ENCODE measurements at regions not wholly inside any gene's neighbourhood (a gene's known extent, or its start where the extent isn't known, plus 50 kb on each side); places are given as distances from the start of the nearest gene placed in this dataset.
"Not testable (repeated sequence)": the region's sequence is repeated elsewhere in the genome, so short reads cannot be mapped to it uniquely, and the experiment has no call there.

DNA sequence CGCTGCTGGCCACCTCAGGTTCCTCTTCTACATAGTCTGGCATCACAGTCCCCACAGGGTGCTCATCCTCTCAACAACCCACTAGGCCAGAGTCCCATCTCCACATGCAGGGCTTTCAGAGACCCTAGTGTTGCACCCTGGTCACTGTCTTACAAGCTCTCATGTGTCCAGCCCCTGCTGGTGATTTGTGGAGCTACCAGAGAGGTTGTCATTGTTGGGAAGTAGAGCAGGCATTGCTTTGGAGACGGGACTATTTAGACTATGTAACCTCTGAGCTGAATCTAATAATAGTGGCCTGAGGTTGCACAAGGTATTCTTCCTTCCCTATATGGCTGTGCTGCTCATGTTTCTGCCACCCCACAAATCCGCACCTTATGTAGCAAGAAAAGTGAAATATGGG, 135.3 kb upstream of the VWC2 start:
- no peak for DNase-seq
- H3K4me1 Mint-ChIP-seq = no peaks in the 10 kb centered on the region
- H3K9me3 Mint-ChIP-seq = no peaks in the 10 kb centered on the region
- H3K36me3 Mint-ChIP-seq = no peaks in the 10 kb centered on the region
- no peak overlapping the region for H3K4me3 Mint-ChIP-seq
- no peaks in the 10 kb centered on the region for H3K27me3 Mint-ChIP-seq
- no peak overlapping the region for H3K27ac Mint-ChIP-seq

DNA sequence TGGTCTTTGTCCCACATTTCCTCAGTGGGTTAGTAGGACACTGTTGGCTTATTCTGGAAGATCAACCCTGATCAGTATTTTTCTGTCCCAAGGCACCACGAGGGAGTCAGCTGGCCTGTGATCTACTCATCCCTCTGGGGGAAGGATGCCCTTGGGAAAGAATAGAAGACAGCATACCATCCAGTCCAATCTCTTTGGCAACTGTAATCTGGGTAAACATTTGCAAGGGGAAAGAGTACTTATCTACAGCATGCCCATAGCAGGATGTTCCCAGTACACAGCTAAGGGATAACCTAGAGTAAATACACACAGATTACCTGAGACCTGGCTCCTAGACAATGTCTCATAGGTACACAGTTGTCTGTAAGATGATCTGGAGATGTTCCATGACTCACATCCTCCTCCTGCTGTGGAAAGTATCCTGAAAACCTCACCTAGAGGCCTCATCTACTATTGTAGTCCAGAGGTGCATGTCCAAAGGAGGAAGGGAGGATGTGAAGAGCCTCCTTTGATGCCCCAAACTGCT, 134.3 kb upstream of the VWC2 start:
- Mint-ChIP-seq H3K27ac (no peak overlapping the region), H3K36me3 (no peaks in the 10 kb centered on the region), H3K4me3 (no peak overlapping the region), H3K27me3 (no peaks in the 10 kb centered on the region), H3K9me3 (no peaks in the 10 kb centered on the region), H3K4me1 (no peaks in the 10 kb centered on the region)
- no peak for DNase-seq

DNA sequence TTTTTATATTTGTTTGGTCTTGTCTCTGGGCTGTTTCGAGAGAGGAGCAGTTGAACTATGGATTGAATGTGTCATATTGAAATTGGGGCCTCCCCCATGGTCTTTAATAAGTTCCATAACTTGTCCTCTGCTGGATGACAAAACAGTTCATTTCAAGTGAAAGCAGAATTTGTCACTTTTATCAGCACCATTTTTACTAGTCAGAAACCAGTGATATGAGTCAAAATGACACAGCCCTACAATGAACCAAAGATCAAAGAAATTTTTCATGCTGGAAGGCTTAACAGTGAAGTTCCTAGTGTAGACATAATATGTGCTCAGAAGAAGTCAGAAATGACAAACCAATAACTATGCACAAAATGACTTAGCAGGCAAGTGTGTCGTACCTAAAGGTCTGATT, 133.6 kb upstream of the VWC2 start:
- H3K4me1 Mint-ChIP-seq = no peaks in the 10 kb centered on the region
- DNase-seq = no peak
- H3K27ac Mint-ChIP-seq = no peak overlapping the region
- no peak overlapping the region for H3K4me3 Mint-ChIP-seq
- no peaks in the 10 kb centered on the region for H3K36me3 Mint-ChIP-seq
- H3K27me3 Mint-ChIP-seq = no peaks in the 10 kb centered on the region
- H3K9me3 Mint-ChIP-seq = no peaks in the 10 kb centered on the region

DNA sequence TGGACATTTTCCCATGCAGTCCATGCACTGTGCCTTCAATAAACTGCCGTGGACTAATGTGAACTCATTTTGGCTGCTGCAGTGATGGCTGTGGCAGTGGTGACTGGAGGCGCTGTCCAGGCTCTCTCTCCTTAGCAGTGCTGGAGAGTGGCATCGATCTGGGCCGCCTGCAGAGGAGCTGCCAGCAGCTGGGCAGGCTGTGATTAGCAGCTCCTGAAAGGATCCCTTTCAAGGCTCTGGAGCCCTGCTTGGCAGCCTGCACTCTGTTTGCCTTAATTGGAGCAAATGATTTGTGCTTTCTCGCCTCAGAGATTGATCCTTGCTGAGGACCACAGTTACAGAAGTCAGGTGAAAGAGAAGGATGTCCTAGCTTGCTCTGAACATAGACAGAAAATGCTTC, 130.1 kb upstream of the VWC2 start:
- Mint-ChIP-seq H3K27me3 (no peaks in the 10 kb centered on the region), H3K36me3 (no peaks in the 10 kb centered on the region), H3K4me1 (no peaks in the 10 kb centered on the region), H3K4me3 (no peak overlapping the region), H3K27ac (no peak overlapping the region), H3K9me3 (no peaks in the 10 kb centered on the region)
- DNase-seq = no peak

DNA sequence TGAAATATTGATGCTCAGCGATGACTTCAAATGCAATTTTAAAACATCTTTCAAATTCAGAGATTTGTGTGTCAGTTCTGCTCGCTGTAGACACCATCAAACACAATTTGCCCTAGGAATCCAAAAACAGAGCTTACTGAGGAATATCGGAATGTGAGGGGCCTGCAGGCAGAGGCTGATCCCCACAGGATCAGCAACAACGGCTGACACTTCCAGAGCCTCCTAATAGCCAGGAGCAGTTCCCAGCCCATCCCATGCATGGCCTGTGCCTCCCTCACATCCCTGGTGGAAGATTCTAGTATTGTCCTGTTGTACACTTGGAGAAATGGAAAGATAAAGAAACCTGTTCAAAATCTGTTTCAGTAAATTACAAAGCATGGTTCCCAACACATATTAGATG, 129.7 kb upstream of the VWC2 start:
- H3K27me3 Mint-ChIP-seq = no peaks in the 10 kb centered on the region
- H3K9me3 Mint-ChIP-seq = no peaks in the 10 kb centered on the region
- H3K4me1 Mint-ChIP-seq = no peaks in the 10 kb centered on the region
- H3K27ac Mint-ChIP-seq = no peak overlapping the region
- no peak overlapping the region for H3K4me3 Mint-ChIP-seq
- DNase-seq = no peak
- no peaks in the 10 kb centered on the region for H3K36me3 Mint-ChIP-seq

DNA sequence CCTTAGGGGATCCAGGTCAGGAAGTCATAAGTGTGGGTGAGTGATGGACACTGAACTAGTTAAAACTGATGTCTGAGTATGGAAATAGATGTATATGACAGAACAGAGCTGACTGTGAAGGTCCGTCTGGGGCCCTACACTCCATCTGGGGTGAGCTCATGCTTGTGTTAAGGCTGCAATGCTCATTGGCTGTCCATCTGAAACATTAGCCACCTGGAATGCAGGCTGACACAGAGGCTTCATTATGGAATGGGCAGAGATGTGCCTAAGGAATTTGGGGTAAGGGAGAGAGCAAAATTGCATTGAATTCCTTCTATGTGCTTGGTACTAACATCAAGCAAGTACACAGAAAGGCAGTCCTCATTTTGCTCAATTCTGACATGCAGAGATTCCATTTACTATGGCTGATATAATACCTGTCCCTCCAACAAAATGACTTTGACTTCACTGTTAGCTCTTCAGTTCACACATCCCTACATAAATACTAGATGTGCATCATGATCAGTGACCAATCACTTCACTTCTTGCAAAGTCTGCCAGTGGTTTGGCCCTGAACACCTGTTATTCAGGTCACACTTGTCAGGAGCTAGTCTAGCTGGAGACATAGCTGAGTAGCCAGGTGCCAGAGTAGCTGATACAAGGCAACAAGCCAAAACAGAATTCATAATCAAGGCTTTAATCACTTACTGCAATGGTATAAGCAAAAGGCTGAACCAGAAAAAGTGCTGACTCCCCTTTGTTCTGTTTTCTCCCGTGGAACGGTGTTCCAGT, 128.9 kb upstream of the VWC2 start:
- Mint-ChIP-seq H3K36me3 (no peaks in the 10 kb centered on the region), H3K9me3 (no peaks in the 10 kb centered on the region), H3K27me3 (no peaks in the 10 kb centered on the region), H3K4me3 (no peak overlapping the region), H3K4me1 (no peaks in the 10 kb centered on the region), H3K27ac (no peak overlapping the region)
- DNase-seq = no peak

DNA sequence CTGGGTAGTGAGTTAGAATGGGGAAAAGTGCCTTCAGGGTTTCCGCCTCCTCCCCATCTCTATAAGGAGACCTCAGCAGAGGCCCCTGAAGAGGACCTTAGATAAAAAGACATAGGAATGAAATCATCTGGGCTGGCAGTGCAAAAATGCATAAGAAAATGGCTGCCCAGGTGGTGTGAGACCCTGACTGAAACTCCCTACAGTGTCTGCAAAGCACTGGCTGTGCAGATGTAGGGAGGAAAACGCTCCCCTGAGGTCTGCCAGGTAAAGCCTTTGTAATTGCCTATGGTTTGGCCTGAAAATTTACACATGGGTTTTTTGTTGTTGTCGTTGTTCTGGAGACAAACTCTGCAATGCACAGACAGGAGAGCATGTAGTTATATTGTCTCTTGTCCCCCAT, 128.1 kb upstream of the VWC2 start:
- no peak for DNase-seq
- no peaks in the 10 kb centered on the region for H3K4me1 Mint-ChIP-seq
- no peak overlapping the region for H3K4me3 Mint-ChIP-seq
- no peaks in the 10 kb centered on the region for H3K36me3 Mint-ChIP-seq
- no peak overlapping the region for H3K27ac Mint-ChIP-seq
- H3K27me3 Mint-ChIP-seq = no peaks in the 10 kb centered on the region
- no peaks in the 10 kb centered on the region for H3K9me3 Mint-ChIP-seq

DNA sequence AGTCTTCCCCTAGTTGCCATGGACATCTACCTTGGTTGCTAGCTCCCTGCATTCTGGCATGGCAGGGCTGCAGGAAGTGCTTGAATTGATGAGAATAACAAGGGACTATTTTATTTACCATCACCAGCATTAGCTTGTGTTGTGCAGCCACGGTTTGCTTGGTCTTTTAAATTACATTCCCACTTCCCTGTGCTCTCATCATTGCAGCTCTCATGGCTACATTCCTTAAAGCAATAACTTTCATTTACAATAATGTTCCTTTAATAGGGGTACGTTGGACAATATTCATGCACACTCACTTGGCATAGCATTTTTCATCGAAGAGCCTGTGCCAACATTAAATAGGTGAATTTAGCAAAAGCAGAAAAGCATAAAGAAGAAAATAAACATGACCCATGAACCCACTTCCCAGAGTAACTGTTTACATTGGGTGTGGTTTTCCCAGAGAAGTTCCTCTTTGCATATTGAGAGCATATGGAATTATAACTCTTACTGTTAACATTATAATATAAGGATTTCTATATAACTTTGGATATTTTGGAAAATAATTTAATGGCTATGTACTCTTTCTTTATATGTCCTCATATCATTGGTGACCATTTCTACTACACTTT, 113.2 kb upstream of the VWC2 start:
- Mint-ChIP-seq H3K4me3 (no peak overlapping the region), H3K27ac (no peak overlapping the region), H3K36me3 (no peaks in the 10 kb centered on the region), H3K4me1 (no peaks in the 10 kb centered on the region), H3K9me3 (peaks cover 2% of the 10 kb centered on the region), H3K27me3 (no peaks in the 10 kb centered on the region)
- DNase-seq = no peak

DNA sequence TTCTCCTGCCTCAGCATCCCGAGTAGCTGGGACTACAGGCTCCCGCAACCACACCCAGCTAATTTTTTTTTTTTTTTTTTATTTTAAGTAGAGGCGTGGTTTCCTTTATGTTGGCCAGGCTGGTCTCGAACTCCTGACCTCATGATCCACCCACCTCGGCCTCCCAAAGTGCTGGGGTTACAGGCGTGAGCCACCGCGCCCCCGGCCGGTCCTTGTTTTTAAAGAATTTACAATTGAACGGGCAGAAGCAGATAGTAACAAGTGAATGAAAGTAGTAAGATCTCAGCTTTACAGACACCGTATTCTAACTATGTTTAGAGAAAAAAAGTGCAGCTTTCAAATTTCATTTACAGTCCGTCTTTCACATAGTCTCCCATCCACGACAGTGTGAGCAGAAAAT, 112.5 kb upstream of the VWC2 start:
- DNase-seq = no peak
- Mint-ChIP-seq H3K27ac (no peak overlapping the region), H3K4me1 (no peaks in the 10 kb centered on the region), H3K9me3 (peaks cover 4% of the 10 kb centered on the region), H3K27me3 (no peaks in the 10 kb centered on the region), H3K4me3 (no peak overlapping the region), H3K36me3 (no peaks in the 10 kb centered on the region)

DNA sequence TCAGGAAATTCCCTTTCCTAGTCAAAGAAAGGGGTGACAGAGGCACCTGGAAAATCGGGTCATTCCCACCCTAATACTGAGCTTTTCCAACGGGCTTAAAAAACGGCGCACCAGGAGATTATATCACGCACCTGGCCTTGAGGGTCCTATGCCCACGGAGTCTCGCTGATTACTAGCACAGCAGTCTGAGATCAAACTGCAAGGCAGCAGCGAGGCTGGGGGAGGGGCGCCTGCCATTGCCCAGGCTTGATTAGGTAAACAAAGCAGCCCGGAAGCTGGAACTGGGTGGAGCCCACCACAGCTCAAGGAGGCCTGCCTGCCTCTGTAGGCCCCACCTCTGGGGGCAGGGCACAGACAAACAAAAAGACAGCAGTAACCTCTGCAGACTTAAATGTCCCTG, 107.5 kb upstream of the VWC2 start:
- H3K27me3 Mint-ChIP-seq, H3K9me3 Mint-ChIP-seq, H3K4me3 Mint-ChIP-seq, H3K27ac Mint-ChIP-seq, H3K36me3 Mint-ChIP-seq, H3K4me1 Mint-ChIP-seq, DNase-seq: not testable (repeated sequence)

DNA sequence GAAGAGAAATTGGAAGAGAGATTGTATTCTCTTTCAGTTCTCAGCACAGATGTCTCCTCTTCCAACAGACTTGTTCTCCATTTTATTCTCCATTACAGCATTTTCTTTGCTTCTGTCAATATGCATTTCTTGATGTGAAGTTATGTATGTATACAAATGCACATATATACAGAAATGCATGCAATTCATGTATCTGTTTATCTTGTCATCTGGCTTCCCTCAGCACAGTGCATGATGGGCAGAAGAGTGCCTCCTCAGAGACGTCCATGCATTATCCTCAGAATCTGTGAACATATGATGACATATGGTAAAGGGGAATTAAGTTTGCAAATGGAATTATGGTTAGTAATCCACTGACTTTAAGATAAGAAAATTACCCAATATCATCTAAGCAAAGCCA, 106.7 kb upstream of the VWC2 start:
- Mint-ChIP-seq H3K27me3 (no peaks in the 10 kb centered on the region), H3K27ac (no peak overlapping the region), H3K9me3 (peaks cover 4% of the 10 kb centered on the region), H3K4me3 (no peak overlapping the region), H3K36me3 (no peaks in the 10 kb centered on the region), H3K4me1 (no peaks in the 10 kb centered on the region)
- no peak for DNase-seq

DNA sequence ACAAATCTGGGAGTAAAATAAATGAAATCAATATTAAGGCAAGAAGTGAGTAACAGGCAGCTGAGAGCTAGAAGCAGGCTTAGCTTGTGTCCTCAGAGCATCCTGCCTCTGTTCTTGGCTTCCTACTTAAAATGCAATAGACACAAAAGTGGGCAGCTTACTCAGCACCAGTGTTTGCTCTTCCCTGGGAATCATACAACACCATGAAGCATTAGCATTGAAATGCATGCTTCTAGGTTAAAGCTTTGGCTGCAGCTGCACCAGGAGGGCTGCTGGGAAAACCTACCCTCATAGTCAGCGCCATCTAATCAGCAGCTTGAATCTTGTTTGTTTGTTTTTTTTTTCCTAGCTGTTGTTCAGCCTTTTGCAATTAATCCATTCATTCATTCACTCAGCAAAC, 104.2 kb upstream of the VWC2 start:
- H3K9me3 Mint-ChIP-seq = peaks cover 2% of the 10 kb centered on the region
- no peaks in the 10 kb centered on the region for H3K4me1 Mint-ChIP-seq
- H3K36me3 Mint-ChIP-seq = no peaks in the 10 kb centered on the region
- no peak overlapping the region for H3K4me3 Mint-ChIP-seq
- no peak overlapping the region for H3K27ac Mint-ChIP-seq
- H3K27me3 Mint-ChIP-seq = no peaks in the 10 kb centered on the region
- no peak for DNase-seq

DNA sequence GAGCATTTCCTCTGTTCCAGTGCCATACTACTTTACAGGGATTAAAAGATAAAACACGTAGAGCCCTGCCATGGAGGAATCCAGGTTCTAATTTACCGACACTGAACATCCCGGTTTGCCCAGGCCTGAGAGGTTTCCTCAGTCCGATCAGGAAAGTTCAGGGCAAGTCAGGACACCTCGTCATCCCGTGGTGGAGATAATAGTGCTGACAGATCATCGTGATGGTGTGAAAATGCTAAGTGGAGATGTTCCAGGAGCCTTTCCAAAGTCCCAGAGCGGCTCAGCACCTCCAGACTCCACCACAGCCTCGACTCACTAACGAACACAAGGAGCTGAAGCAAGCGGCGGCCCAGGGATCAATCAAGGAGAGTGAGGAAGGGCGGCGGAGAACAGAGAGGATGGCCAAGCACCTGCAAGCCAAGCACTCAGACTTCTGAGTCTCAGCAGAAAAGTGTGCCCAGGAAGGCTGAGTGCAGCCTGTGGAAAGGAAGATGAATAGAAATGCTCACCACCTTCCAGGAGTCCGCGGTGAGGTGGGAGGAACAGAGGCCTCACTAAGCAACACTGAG, 103.7 kb upstream of the VWC2 start:
- no peak for DNase-seq
- Mint-ChIP-seq H3K9me3 (peaks cover 2% of the 10 kb centered on the region), H3K27me3 (no peaks in the 10 kb centered on the region)

DNA sequence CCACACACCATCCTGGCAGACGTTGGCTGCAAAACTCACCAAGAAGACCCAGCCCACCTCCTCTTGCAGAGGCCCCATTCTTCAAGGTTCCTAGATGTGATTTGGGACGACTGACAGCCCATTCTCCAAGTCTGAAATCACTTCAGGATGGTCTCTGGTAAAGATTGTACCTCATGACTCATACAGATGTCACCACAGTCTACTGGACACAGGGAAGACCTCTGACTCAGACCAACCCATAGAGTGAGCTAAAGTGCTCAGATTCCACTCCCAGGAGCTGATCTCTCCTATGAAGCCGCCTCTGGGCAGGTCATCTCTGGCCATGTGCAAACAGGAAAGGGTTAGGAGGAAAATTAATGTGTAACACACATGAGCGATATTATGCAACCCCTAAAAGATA, 102.4 kb upstream of the VWC2 start:
- no peak for DNase-seq
- no peaks in the 10 kb centered on the region for H3K27me3 Mint-ChIP-seq
- no peaks in the 10 kb centered on the region for H3K36me3 Mint-ChIP-seq
- no peaks in the 10 kb centered on the region for H3K9me3 Mint-ChIP-seq
- H3K4me3 Mint-ChIP-seq = no peak overlapping the region
- no peaks in the 10 kb centered on the region for H3K4me1 Mint-ChIP-seq
- H3K27ac Mint-ChIP-seq = no peak overlapping the region

More for the DNA sequence above, 103.7 kb upstream of the VWC2 start:
- Mint-ChIP-seq H3K27ac (no peak overlapping the region), H3K36me3 (no peaks in the 10 kb centered on the region), H3K4me1 (no peaks in the 10 kb centered on the region), H3K4me3 (no peak overlapping the region)

DNA sequence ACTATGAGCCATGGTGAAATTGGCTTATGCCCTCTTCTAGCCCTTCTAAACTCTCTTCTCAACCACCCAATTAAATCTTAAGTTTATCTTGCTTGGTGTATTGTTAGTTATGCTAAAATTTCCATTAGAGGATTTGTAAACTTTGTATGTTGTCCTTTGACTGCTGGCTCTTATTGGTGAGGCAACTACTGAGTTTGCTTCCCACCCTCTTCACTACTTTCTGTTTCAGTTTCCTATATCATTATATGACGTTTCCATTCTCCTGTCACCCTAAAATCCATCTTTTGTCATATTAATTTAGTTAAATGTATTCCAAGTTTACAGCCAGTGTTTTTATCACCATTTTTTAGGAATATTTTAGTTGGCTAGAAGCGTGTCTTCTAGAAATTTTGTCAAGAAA, 80.9 kb upstream of the VWC2 start:
- Mint-ChIP-seq H3K36me3 (no peaks in the 10 kb centered on the region), H3K27ac (no peak overlapping the region), H3K4me3 (no peak overlapping the region), H3K27me3 (no peaks in the 10 kb centered on the region), H3K4me1 (no peaks in the 10 kb centered on the region), H3K9me3 (no peaks in the 10 kb centered on the region)
- DNase-seq = no peak

DNA sequence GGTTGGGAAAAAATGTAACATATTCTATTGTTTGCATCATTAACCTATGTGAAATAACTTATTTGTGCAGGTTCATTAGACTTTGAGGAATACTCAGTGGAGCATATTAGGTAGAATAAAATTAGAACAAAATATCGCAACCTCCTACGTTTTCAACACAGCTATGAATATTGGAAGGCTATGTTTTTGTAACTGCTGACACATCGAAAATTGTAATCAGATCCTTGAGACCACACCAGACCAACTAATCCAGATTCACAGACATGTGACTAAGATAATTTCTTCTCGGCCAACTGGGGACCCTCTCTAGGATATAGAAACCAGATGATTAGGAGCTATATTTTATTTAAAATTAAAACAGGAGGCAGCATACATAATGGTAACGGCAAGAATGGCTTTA, 77.5 kb upstream of the VWC2 start:
- Mint-ChIP-seq H3K4me3 (no peak overlapping the region), H3K9me3 (no peaks in the 10 kb centered on the region), H3K4me1 (no peaks in the 10 kb centered on the region), H3K27me3 (no peaks in the 10 kb centered on the region), H3K27ac (no peak overlapping the region), H3K36me3 (no peaks in the 10 kb centered on the region)
- DNase-seq = no peak

All from activated naive CD8-positive, alpha-beta T cell treated with anti-CD3 and anti-CD28 coated beads for 36 hours (primary cell).